ENCODE measurements at regions not wholly inside any gene's neighbourhood (a gene's known extent, or its start where the extent isn't known, plus 50 kb on each side); places are given as distances from the start of the nearest gene placed in this dataset.

DNA sequence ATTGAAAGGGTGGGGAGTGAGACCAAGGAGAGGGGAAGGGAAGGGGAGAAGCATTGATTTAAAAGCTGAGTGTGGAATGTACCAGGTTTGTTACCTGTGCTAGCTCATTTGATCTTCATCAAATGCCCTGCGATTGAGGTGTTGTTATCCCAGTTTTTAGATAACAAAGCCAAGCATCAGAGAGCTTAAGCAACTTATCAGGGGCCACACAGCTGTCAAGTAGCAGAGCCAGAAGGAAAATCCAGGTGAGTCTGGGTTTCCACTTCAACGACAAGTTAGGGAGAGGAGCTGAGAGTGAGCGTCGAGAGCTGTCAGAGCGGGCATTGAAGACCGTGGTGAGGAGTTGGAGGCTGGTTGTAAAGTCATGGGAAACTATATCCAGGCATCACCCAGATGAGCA is 146.9 kb upstream of the IRF2BP2 start:
- H3K9me3 Mint-ChIP-seq = peaks cover 4% of the 10 kb centered on the region
- H3K4me3 Mint-ChIP-seq = no peak overlapping the region
- H3K27ac Mint-ChIP-seq = no peak overlapping the region
- H3K36me3 Mint-ChIP-seq (ENCODE audit: low read depth) = peaks cover 3% of the 10 kb centered on the region
- ChIA-PET POLR2A (interaction anchor here (0.5 kb wide), 1 partner anchor 133 kb away, joined by 4 read pairs; no protein-coding TSS in a partner anchor), CTCF (interaction anchor here (0.6 to 1.2 kb wide), 5 partner anchors 13 to 155 kb away, joined by 3 to 4 read pairs (median 3); no protein-coding TSS in a partner anchor)
- DNase-seq = no peak
- no peaks in the 10 kb centered on the region for H3K27me3 Mint-ChIP-seq
- H3K4me1 Mint-ChIP-seq = peaks cover 43% of the 10 kb centered on the region

GRCh38 chr1:234756066-234756774 is 146.2 kb upstream of the IRF2BP2 start:
- Mint-ChIP-seq H3K4me1 (peaks cover 43% of the 10 kb centered on the region), H3K36me3 (ENCODE audit: low read depth) (peaks cover 3% of the 10 kb centered on the region), H3K4me3 (no peak overlapping the region), H3K27ac (no peak overlapping the region), H3K9me3 (peaks cover 4% of the 10 kb centered on the region), H3K27me3 (no peaks in the 10 kb centered on the region)
- ChIA-PET POLR2A (interaction anchor here (0.5 kb wide), 1 partner anchor 134 kb away, joined by 4 read pairs; no protein-coding TSS in a partner anchor), CTCF (interaction anchor here (0.6 to 1.6 kb wide), 6 partner anchors 13 to 154 kb away, joined by 3 to 6 read pairs (median 3); no protein-coding TSS in a partner anchor)
- DNase-seq = no peak

DNA sequence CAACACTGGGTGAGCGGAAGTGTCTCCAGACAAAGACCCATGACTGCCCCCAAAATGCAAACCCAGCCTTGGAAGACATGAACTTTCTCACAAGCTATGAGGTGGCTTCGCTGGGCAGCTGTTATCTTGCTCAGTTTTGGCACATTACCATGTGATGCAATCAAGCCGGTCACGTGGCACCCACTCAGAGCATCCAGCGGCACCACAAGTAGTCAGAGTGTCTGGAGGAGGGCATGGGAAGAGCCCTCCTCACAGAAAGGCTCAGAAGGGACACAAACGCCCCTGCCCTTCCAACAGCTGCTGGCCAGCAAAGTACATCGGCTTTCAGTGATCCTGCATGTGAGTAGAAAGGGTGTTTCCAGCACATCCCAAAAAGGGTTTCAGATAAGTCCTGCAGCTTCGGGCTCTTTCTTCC is 145.5 kb upstream of the IRF2BP2 start:
- H3K9me3 Mint-ChIP-seq = peaks cover 4% of the 10 kb centered on the region
- peaks cover 38% of the 10 kb centered on the region for H3K4me1 Mint-ChIP-seq
- peaks cover 3% of the 10 kb centered on the region for H3K36me3 Mint-ChIP-seq (ENCODE audit: low read depth)
- DNase-seq = no peak
- H3K27me3 Mint-ChIP-seq = no peaks in the 10 kb centered on the region
- POLR2A ChIA-PET = interaction anchor here (0.6 kb wide), 1 partner anchor 17 kb away, joined by 7 read pairs; no protein-coding TSS in a partner anchor
- CTCF ChIA-PET = interaction anchor here (0.6 to 1.7 kb wide), 6 partner anchors 16 to 875 kb away, joined by 3 to 6 read pairs (median 3); no protein-coding TSS in a partner anchor
- no peak overlapping the region for H3K27ac Mint-ChIP-seq
- no peak overlapping the region for H3K4me3 Mint-ChIP-seq

GRCh38 chr1:234753979-234754378 is 144.0 kb upstream of the IRF2BP2 start:
- Mint-ChIP-seq H3K9me3 (no peaks in the 10 kb centered on the region), H3K36me3 (ENCODE audit: low read depth) (no peaks in the 10 kb centered on the region), H3K4me3 (no peak overlapping the region), H3K4me1 (peaks cover 23% of the 10 kb centered on the region), H3K27ac (no peak overlapping the region), H3K27me3 (no peaks in the 10 kb centered on the region)
- POLR2A ChIA-PET = no interaction called here
- DNase-seq = no peak
- CTCF ChIA-PET = interaction anchor here (0.7 to 1.7 kb wide), 2 partner anchors 14 to 15 kb away, joined by 3 to 6 read pairs; no protein-coding TSS in a partner anchor

DNA sequence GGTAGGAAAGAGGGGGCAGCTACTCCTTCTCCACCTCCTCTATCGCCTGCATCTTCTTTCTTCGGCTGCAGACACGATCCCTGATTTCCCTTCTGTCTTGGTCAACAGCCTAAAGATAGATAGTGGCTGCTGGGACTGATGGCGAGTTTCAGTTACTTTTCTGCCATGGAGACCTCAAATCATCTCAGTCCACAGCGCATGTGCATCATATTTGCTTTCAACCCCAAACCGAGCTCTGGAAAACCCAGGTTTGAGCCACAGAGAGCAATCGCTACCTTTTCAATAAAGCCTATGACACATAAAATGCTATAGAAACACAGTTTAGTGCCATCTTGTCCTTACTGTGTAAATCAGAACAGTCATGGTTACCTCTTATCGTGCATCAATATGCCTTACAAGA is 142.9 kb upstream of the IRF2BP2 start:
- no peak for DNase-seq
- peaks cover 14% of the 10 kb centered on the region for H3K4me1 Mint-ChIP-seq
- no peaks in the 10 kb centered on the region for H3K9me3 Mint-ChIP-seq
- no peaks in the 10 kb centered on the region for H3K27me3 Mint-ChIP-seq
- ChIA-PET CTCF (interaction anchor here (1.1 kb wide), 1 partner anchor 26 kb away, joined by 3 read pairs; no protein-coding TSS in a partner anchor), POLR2A (no interaction called here)
- H3K4me3 Mint-ChIP-seq = no peak overlapping the region
- no peaks in the 10 kb centered on the region for H3K36me3 Mint-ChIP-seq (ENCODE audit: low read depth)
- no peak overlapping the region for H3K27ac Mint-ChIP-seq

GRCh38 chr1:234751678-234752077 is 141.7 kb upstream of the IRF2BP2 start:
- no peaks in the 10 kb centered on the region for H3K36me3 Mint-ChIP-seq (ENCODE audit: low read depth)
- no peak overlapping the region for H3K4me3 Mint-ChIP-seq
- H3K9me3 Mint-ChIP-seq = no peaks in the 10 kb centered on the region
- POLR2A ChIA-PET = no interaction called here
- no peak for DNase-seq
- CTCF ChIA-PET = interaction anchor here (1.1 to 1.5 kb wide), 3 partner anchors 8 to 28 kb away, joined by 3 to 4 read pairs (median 3); no protein-coding TSS in a partner anchor
- peaks cover 4% of the 10 kb centered on the region for H3K4me1 Mint-ChIP-seq
- H3K27ac Mint-ChIP-seq = no peak overlapping the region
- no peaks in the 10 kb centered on the region for H3K27me3 Mint-ChIP-seq

GRCh38 chr1:234750922-234751627 is 141.1 kb upstream of the IRF2BP2 start:
- no peaks in the 10 kb centered on the region for H3K9me3 Mint-ChIP-seq
- H3K27me3 Mint-ChIP-seq = no peaks in the 10 kb centered on the region
- no peak overlapping the region for H3K4me3 Mint-ChIP-seq
- CTCF ChIA-PET = interaction anchor here (1.1 to 1.5 kb wide), 2 partner anchors 9 to 20 kb away, joined by 3 to 4 read pairs; no protein-coding TSS in a partner anchor
- POLR2A ChIA-PET = no interaction called here
- H3K27ac Mint-ChIP-seq = no peak overlapping the region
- no peaks in the 10 kb centered on the region for H3K36me3 Mint-ChIP-seq (ENCODE audit: low read depth)
- no peak for DNase-seq
- peaks cover 2% of the 10 kb centered on the region for H3K4me1 Mint-ChIP-seq

DNA sequence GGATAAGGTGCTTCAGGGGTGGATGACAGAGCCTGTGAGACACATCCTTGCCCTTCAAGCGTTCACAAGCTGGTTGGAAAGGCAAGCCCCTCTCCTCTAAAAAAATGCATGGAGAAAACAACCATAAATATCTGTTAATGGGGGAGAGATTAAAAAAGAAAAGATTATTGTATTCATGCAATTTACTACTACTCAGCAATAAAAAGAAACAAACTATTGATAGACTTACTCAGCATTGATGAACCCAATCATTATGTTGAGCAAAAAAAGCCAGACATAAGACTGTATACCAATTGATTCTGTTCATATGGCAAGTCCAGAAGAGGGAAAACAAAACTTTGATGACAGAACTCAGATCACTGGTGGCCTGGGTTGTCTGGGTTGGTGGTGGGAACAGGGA is 138.7 kb upstream of the IRF2BP2 start:
- ChIA-PET CTCF (interaction anchor here (1.1 kb wide), 1 partner anchor 110 kb away, joined by 3 read pairs; no protein-coding TSS in a partner anchor), POLR2A (no interaction called here)
- H3K27me3 Mint-ChIP-seq = peaks cover 2% of the 10 kb centered on the region
- H3K9me3 Mint-ChIP-seq = no peaks in the 10 kb centered on the region
- H3K4me3 Mint-ChIP-seq = no peak overlapping the region
- H3K36me3 Mint-ChIP-seq (ENCODE audit: low read depth) = no peaks in the 10 kb centered on the region
- H3K27ac Mint-ChIP-seq = no peak overlapping the region
- no peak for DNase-seq
- H3K4me1 Mint-ChIP-seq = no peaks in the 10 kb centered on the region

- no peak for DNase-seq
- no peaks in the 10 kb centered on the region for H3K4me1 Mint-ChIP-seq
- H3K4me3 Mint-ChIP-seq = no peak overlapping the region
- no peaks in the 10 kb centered on the region for H3K36me3 Mint-ChIP-seq (ENCODE audit: low read depth)
- no peaks in the 10 kb centered on the region for H3K9me3 Mint-ChIP-seq
- CTCF ChIA-PET = interaction anchor here (1.1 kb wide), 1 partner anchor 111 kb away, joined by 3 read pairs; no protein-coding TSS in a partner anchor
- no peak overlapping the region for H3K27ac Mint-ChIP-seq
- H3K27me3 Mint-ChIP-seq = peaks cover 2% of the 10 kb centered on the region
- POLR2A ChIA-PET = no interaction called here
These were observed 138.1 kb upstream of the IRF2BP2 start for GRCh38 chr1:234748066-234748465.

- CTCF ChIA-PET = no interaction called here
These were observed 136.8 kb upstream of the IRF2BP2 start for GRCh38 chr1:234746798-234747196.

DNA sequence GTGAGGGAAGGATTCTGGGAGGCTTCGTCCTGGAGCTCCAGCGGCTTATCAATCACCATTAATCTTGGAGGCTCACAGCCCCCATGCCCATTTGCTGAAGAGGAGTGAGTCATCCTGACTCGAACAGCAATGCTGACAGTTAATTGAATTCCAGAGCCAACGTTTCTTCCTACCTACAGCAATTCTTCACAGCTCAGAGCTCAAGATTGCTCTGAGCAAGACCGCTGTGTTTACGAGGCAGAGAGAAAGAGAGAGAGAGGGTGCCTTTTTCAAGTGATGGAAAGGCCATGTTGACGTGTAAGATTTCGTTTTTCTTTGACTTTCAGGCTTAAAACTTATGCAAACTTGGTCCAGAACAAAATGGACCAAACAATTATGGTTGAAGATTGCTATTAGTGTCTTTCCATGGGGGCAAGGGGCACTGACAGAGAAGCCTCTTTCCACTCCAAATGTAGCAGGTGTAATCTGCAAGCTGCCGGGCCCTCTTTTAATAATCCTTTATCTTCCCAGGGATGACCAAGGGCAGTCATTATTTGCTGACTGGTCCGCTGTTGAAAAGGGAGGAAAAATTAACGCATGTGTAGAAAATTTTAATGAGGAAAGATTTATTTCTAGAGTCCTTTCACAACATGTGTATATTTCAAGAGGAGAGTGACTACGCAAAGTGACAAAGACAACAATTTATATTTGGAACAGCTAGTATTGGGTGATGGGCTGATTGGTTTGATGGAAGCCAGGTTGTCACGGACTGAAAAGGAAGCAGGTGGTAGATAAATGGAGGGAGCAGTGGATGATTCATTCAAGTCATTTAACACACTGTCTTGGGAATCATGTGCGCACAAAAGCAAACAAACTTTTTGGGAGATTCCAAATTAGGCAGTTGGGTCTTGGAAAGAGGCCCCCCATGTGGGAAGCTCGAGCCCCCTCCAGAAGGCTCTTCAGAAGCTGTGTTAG is 136.1 kb upstream of the IRF2BP2 start:
- POLR2A ChIA-PET = no interaction called here
- Mint-ChIP-seq H3K27ac (no peak overlapping the region), H3K4me1 (no peaks in the 10 kb centered on the region), H3K27me3 (peaks cover 2% of the 10 kb centered on the region), H3K36me3 (ENCODE audit: low read depth) (no peaks in the 10 kb centered on the region), H3K4me3 (no peak overlapping the region), H3K9me3 (no peaks in the 10 kb centered on the region)
- no peak for DNase-seq
- CTCF ChIA-PET = interaction anchor here (0.8 to 1.8 kb wide), 2 partner anchors 11 to 14 kb away, joined by 4 to 5 read pairs; no protein-coding TSS in a partner anchor

More at GRCh38 chr1:234746798-234747196, 136.8 kb upstream of the IRF2BP2 start:
- no peak for DNase-seq
- Mint-ChIP-seq H3K27ac (no peak overlapping the region), H3K4me3 (no peak overlapping the region), H3K4me1 (no peaks in the 10 kb centered on the region), H3K9me3 (no peaks in the 10 kb centered on the region), H3K27me3 (peaks cover 2% of the 10 kb centered on the region), H3K36me3 (ENCODE audit: low read depth) (no peaks in the 10 kb centered on the region)
- POLR2A ChIA-PET = no interaction called here

- no peaks in the 10 kb centered on the region for H3K36me3 Mint-ChIP-seq (ENCODE audit: low read depth)
- POLR2A ChIA-PET = no interaction called here
- DNase-seq = no peak
- CTCF ChIA-PET = interaction anchor here (0.9 to 1.8 kb wide), 2 partner anchors 15 to 238 kb away, joined by 3 to 5 read pairs; no protein-coding TSS in a partner anchor
- no peaks in the 10 kb centered on the region for H3K4me1 Mint-ChIP-seq
- peaks cover 2% of the 10 kb centered on the region for H3K27me3 Mint-ChIP-seq
- H3K27ac Mint-ChIP-seq = no peak overlapping the region
- no peaks in the 10 kb centered on the region for H3K9me3 Mint-ChIP-seq
- no peak overlapping the region for H3K4me3 Mint-ChIP-seq
These were observed 135.3 kb upstream of the IRF2BP2 start for GRCh38 chr1:234745276-234745675.
